Chondrocyte (in vitro differentiated cells): ENCODE measurements at regions not wholly inside any gene's neighbourhood (a gene's known extent, or its start where the extent isn't known, plus 50 kb on each side); places are given as distances from the start of the nearest gene placed in this dataset.

Experiments used
- DNase-seq: peaks from one replicate; pipeline ENCODE4 v3.0.0; 2021; ENCODE audit warnings: mixed read lengths, low spot score
- H3K27ac Mint-ChIP-seq: one replicate; pipeline ENCODE4 v1.8.0; 2021; ENCODE audit warnings: mild to moderate bottlenecking, moderate library complexity, mixed read lengths; ENCODE audit not compliant: unreplicated experiment
- H3K27me3 Mint-ChIP-seq: 2 replicates; pipeline ENCODE4 v1.8.0; 2021; ENCODE audit warnings: low read depth, mixed read lengths
- H3K36me3 Mint-ChIP-seq: 2 replicates; pipeline ENCODE4 v1.8.0; 2021; ENCODE audit warnings: low read depth, mixed read lengths
- H3K4me1 Mint-ChIP-seq: 2 replicates; pipeline ENCODE4 v1.8.0; 2021; ENCODE audit warnings: low read depth, mild to moderate bottlenecking, mixed read lengths
- H3K4me3 Mint-ChIP-seq: one replicate; pipeline ENCODE4 v1.8.0; 2021; ENCODE audit warnings: mild to moderate bottlenecking, moderate library complexity, mixed read lengths; ENCODE audit not compliant: unreplicated experiment
- H3K9me3 Mint-ChIP-seq: 2 replicates; pipeline ENCODE4 v1.8.0; 2021; ENCODE audit warnings: low read depth, mixed read lengths
- CTCF ChIP-seq: fragments of 200-600 bp; sonication (generic); IDR thresholded peaks from 2 replicates; pipeline ENCODE4 v1.5.0; 2021; ENCODE audit warnings: antibody characterized with exemption, mild to moderate bottlenecking, moderate library complexity

GRCh38 chr10:129108378-129108777, 358.7 kb upstream of the MGMT start:
- Mint-ChIP-seq H3K9me3 (peaks cover 4% of the 10 kb centered on the region), H3K4me1 (peaks cover 29% of the 10 kb centered on the region), H3K27ac (no peak overlapping the region), H3K4me3 (no peak overlapping the region), H3K27me3 (peaks cover 11% of the 10 kb centered on the region), H3K36me3 (peaks cover under 1% of the 10 kb centered on the region)
- no peak for DNase-seq
- TF ChIP-seq CTCF, result no peak

GRCh38 chr10:129108994-129109393, 358.0 kb upstream of the MGMT start:
- no peak for DNase-seq
- H3K27ac Mint-ChIP-seq, result no peak overlapping the region
- H3K36me3 Mint-ChIP-seq, result peaks cover 2% of the 10 kb centered on the region
- peaks cover 11% of the 10 kb centered on the region for H3K27me3 Mint-ChIP-seq
- H3K4me1 Mint-ChIP-seq, result peaks cover 23% of the 10 kb centered on the region
- H3K9me3 Mint-ChIP-seq, result peaks cover 4% of the 10 kb centered on the region
- H3K4me3 Mint-ChIP-seq, result no peak overlapping the region
- TF ChIP-seq CTCF, result no peak

GRCh38 chr10:129110780-129111179, 356.3 kb upstream of the MGMT start:
- no peak for TF ChIP-seq CTCF
- DNase-seq, result no peak
- Mint-ChIP-seq H3K27ac (no peak overlapping the region), H3K36me3 (peaks cover 2% of the 10 kb centered on the region), H3K27me3 (peaks cover 11% of the 10 kb centered on the region), H3K4me3 (no peak overlapping the region), H3K4me1 (peaks cover 5% of the 10 kb centered on the region), H3K9me3 (peaks cover 4% of the 10 kb centered on the region)

GRCh38 chr10:129111922-129112321, 355.1 kb upstream of the MGMT start:
- no peak overlapping the region for H3K4me3 Mint-ChIP-seq
- no peak for DNase-seq
- no peak overlapping the region for H3K27ac Mint-ChIP-seq
- H3K4me1 Mint-ChIP-seq, result peaks cover 3% of the 10 kb centered on the region
- no peak for TF ChIP-seq CTCF
- H3K9me3 Mint-ChIP-seq, result peaks cover 3% of the 10 kb centered on the region
- peaks cover 12% of the 10 kb centered on the region for H3K27me3 Mint-ChIP-seq
- H3K36me3 Mint-ChIP-seq, result peaks cover 3% of the 10 kb centered on the region

GRCh38 chr10:129114588-129114987, 352.5 kb upstream of the MGMT start:
- no peak overlapping the region for H3K4me3 Mint-ChIP-seq
- DNase-seq, result no peak
- no peak for TF ChIP-seq CTCF
- H3K27ac Mint-ChIP-seq, result no peak overlapping the region
- peaks cover 3% of the 10 kb centered on the region for H3K36me3 Mint-ChIP-seq
- H3K9me3 Mint-ChIP-seq, result peaks cover 7% of the 10 kb centered on the region
- no peaks in the 10 kb centered on the region for H3K4me1 Mint-ChIP-seq
- peaks cover 6% of the 10 kb centered on the region for H3K27me3 Mint-ChIP-seq
